Renal cortex interstitium (tissue), 11 donors: ENCODE measurements at regions not wholly inside any gene's neighbourhood (a gene's known extent, or its start where the extent isn't known, plus 50 kb on each side); places are given as distances from the start of the nearest gene placed in this dataset.
"Not testable (repeated sequence)": the region's sequence is repeated elsewhere in the genome, so short reads cannot be mapped to it uniquely, and the experiment has no call there.

Source experiments
- DNase-seq, 11 donors: peaks; one replicate each; pipeline ENCODE4 v3.0.0-alpha.2; 2013; ENCODE audit warnings: low read depth in 9 of 11, low spot score in 4 of 11; ENCODE audit errors: extremely low read depth in 1 of 11

DNA sequence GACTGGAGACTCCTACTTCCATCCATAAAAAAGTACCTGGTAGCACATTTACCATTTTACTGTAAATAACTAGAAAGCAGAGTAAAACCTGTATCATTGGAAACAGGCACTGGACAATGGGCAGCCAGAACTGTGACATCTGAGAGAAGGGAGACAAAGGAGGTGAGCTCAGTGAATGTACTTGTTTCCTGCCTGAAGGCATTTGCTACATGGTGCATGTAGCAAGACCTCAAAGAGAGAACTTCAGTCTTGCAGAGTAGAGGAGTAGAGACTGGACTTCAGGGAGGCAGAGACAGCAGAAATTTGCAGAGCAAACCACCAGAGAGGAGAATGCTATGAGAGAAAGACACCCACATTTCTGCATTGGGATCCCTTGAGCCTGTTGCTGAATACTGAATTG lies 171.0 kb upstream of the CCN2 start:
- DNase-seq = no peak

GRCh38 chr6:132118144-132118543 lies 167.0 kb upstream of the CCN2 start:
- DNase-seq = no peak

DNA sequence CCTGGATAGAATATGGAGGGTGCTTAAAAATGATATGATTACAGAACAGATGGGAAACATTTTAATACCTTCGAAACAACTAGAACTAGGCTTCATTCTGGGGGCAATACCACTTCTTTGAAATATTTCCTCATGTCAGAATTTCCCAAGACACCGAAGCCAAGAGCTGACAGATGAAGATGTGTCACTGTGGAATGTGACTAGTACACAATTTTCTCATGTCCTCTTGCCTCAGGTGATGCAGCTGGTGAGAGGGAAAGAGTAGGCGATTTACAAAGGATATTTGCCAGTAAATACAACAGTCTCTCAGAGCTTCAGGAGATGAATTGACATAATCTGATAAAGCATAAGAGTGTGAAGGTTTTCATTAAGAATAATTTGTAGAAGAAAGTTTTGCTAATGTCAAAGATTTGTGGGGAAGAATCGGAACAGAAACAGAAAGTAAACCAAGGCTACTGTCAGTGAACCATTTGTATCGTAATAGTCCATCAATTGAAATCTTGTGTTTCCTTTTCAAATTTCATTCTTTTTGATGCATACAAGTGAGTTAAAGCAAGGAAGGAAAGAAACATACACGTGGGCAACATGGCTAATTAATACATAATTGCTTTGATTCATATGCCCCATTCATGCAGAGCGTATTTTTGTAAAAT lies 164.7 kb upstream of the CCN2 start:
- DNase-seq = no peak

GRCh38 chr6:132114201-132114825 lies 163.1 kb upstream of the CCN2 start:
- no peak for DNase-seq

- DNase-seq = not testable (repeated sequence)
Measured at GRCh38 chr6:132109752-132110151, 158.6 kb upstream of the CCN2 start.

- no peak for DNase-seq
Measured at GRCh38 chr6:132107896-132108295, 156.7 kb upstream of the CCN2 start.

- no peak for DNase-seq
Measured at GRCh38 chr6:132101535-132101934, 150.4 kb upstream of the CCN2 start.

GRCh38 chr6:132100388-132100990 lies 149.3 kb upstream of the CCN2 start:
- DNase-seq = no peak

- DNase-seq = no peak
Measured at GRCh38 chr6:132096996-132097395, 145.8 kb upstream of the CCN2 start.

- DNase-seq = no peak
Measured at GRCh38 chr6:132096245-132096644, 145.1 kb upstream of the CCN2 start.

DNA sequence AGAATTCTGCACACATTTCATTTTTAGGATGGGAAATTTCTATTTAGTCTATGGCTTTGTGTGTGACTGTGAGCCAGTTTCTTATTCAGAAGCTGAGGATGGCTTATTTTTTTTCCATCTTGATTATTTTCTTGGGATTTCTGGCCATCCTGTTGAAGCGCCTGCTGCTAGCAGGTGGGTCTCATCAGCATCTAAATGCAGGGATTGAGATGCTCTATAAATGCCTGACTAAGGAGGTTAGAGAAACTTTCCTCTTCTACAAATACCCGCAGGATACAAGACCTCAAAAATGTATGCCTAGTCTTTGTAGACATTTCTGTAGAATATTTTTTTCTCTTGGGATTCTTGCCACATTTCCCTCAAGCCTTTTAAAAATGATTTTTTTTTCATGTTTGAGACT lies 138.0 kb upstream of the CCN2 start:
- DNase-seq = no peak

DNA sequence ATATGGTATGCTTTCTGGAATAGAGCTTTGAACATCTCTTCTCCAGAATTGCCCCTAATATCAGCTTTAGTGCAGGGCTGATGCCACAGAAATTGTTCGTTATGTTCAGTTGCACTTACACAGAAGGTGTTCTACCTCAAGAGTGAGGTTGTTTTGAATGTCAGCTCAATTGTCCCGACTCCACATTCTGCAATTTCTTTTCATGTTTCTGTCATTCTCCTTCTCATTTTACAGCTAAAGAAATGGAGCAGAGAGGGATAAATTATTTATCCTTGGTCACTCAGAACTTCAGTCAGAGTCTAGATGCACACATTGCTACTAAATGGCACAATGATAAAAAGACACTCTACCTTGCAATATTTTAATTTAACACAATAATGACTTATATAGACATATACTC lies 137.0 kb upstream of the CCN2 start:
- DNase-seq = no peak

DNA sequence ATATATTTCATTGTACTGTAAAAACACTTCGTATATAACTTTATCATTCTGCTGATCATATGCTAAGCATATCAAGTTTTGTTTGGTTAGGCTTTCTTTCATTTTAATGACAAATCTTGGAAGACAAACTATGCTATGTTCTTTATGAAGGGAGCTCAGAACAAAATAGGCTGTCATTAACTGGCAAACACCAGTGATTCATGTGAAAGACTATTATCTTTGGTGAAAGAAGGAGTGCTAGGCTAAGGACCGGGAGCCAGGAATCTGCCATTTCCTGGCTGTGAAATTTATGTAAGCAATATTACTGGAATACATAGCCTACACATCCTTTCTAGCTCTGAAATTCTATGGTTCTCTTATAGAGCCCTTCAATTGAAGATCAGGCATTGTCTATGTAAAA lies 136.2 kb upstream of the CCN2 start:
- DNase-seq = no peak

- no peak for DNase-seq
Measured at GRCh38 chr6:132085731-132086130, 134.6 kb upstream of the CCN2 start.

DNA sequence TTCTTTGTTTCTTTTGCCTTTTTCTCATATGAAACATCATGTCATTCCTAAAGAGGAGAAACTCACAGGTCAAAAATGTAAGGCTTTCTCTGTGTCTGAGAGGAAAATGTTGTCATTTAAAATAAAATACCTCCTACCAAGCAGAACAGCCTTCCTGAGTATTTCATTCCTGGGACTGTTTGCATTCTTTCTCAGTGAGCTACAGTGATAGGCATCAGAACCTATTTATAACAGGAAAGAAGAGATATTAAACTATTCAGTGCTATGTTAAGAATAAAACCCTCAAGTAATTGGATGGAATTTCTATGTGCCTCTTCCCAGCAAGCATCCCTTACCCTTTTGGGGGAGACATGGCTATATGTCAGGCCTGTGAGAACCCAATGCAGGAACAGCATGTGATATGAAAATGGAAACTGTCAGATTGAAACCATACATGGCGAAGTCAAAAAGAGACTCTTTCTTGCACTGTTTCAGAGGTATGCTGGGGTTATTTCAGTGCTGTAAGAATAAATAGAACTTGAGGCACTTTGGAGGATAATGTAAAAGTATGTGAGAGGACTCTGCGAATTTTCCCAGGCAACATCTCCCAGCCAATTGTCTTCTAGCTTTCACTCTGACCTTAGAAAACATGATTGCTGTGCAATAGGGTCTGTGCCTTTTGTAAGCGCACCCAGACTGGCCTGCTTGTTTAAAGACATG lies 133.8 kb upstream of the CCN2 start:
- DNase-seq = no peak

DNA sequence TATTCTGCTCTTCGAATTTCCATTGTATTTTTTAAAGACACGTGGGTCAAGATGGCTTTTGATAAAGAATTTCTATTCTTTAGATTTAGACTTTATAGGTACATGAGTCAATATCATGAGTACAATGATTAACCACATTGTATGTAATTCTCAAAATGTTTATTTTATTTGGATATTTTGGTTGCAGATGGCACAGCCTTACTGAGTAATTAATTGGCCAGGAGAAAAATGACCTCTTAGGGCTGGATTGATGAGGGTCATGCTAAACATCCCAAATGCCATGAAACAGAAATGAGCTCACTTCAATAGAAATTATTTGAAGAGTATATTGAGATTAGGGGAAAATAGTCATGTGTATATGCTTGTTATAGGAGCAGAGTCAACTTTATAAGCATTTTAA lies 131.2 kb upstream of the CCN2 start:
- no peak for DNase-seq

GRCh38 chr6:132081338-132081737 lies 130.2 kb upstream of the CCN2 start:
- DNase-seq = no peak

DNA sequence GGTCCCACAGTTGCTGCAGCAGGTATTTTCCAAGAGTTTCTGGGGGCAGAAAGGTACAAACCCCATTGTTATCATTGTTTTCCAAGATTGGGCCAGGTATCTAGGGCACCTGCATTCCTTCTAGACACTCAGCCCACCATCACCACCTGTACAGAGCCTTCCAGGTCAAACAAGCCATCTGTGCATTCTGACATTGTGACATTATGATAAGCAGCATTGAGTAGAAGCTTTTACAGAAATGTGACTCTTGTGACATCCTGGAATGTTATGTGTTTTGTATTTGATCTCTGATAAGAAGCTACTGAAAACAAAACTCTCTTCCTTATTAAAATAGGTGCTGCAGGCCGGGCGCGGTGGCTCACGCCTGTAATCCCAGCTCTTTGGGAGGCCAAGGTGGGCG lies 128.1 kb upstream of the CCN2 start:
- DNase-seq = no peak

- no peak for DNase-seq
Measured at GRCh38 chr6:132076452-132076851, 125.3 kb upstream of the CCN2 start.

GRCh38 chr6:132072831-132073230 lies 121.7 kb upstream of the CCN2 start:
- no peak for DNase-seq
